ENCODE measurements at regions not wholly inside any gene's neighbourhood (a gene's known extent, or its start where the extent isn't known, plus 50 kb on each side); places are given as distances from the start of the nearest gene placed in this dataset.

- no peak for TF ChIP-seq CTCF (conservative IDR thresholded peaks at IDR 0.05; ENCODE audit: low read depth, low read length)
- no peak overlapping the region for H3K4me3 ChIP-seq (ENCODE audit: low read depth, low read length)
- no peak for DNase-seq (ENCODE audit: low read depth)
Observed at GRCh38 chr4:143097751-143098150, 87.0 kb upstream of the USP38 start.

GRCh38 chr4:143099693-143100092 lies 85.0 kb upstream of the USP38 start:
- no peak for DNase-seq (ENCODE audit: low read depth)
- no peak for TF ChIP-seq CTCF (conservative IDR thresholded peaks at IDR 0.05; ENCODE audit: low read depth, low read length)
- no peak overlapping the region for H3K4me3 ChIP-seq (ENCODE audit: low read depth, low read length)

- no peak for DNase-seq (ENCODE audit: low read depth)
- no peak overlapping the region for H3K4me3 ChIP-seq (ENCODE audit: low read depth, low read length)
- no peak for TF ChIP-seq CTCF (conservative IDR thresholded peaks at IDR 0.05; ENCODE audit: low read depth, low read length)
Observed at GRCh38 chr4:143109376-143109775, 75.3 kb upstream of the USP38 start.

- no peak for TF ChIP-seq CTCF (conservative IDR thresholded peaks at IDR 0.05; ENCODE audit: low read depth, low read length)
- DNase-seq (ENCODE audit: low read depth), result no peak
- H3K4me3 ChIP-seq (ENCODE audit: low read depth, low read length), result no peak overlapping the region
Observed at GRCh38 chr4:143118663-143119062, 66.1 kb upstream of the USP38 start.

- DNase-seq (ENCODE audit: low read depth), result no peak
- no peak for TF ChIP-seq CTCF (conservative IDR thresholded peaks at IDR 0.05; ENCODE audit: low read depth, low read length)
Observed at GRCh38 chr4:143127621-143128020, 57.1 kb upstream of the USP38 start.

GRCh38 chr4:143133977-143134376 lies 50.7 kb upstream of the USP38 start:
- TF ChIP-seq CTCF (conservative IDR thresholded peaks at IDR 0.05; ENCODE audit: low read depth, low read length), result no peak
- no peak overlapping the region for H3K4me3 ChIP-seq (ENCODE audit: low read depth, low read length)

More at GRCh38 chr4:143127621-143128020, 57.1 kb upstream of the USP38 start:
- H3K4me3 ChIP-seq (ENCODE audit: low read depth, low read length), result no peak overlapping the region

More at GRCh38 chr4:143133977-143134376, 50.7 kb upstream of the USP38 start:
- no peak for DNase-seq (ENCODE audit: low read depth)
